ENCODE measurements at regions not wholly inside any gene's neighbourhood (a gene's known extent, or its start where the extent isn't known, plus 50 kb on each side); places are given as distances from the start of the nearest gene placed in this dataset.

GRCh38 chr10:30560326-30560725 lies 69.2 kb downstream of the LYZL2 start:
- no peak for DNase-seq (ENCODE audit: low read depth in 6 of 9, low spot score in 9 of 9)
- Histone ChIP-seq H3K36me3 (ENCODE audit: control insufficient read depth in 2 of 2, insufficient read depth in 2 of 2, low read length in 1 of 2) (no peaks in the 10 kb centered on the region), H3K4me1 (ENCODE audit: control insufficient read depth in 2 of 2, insufficient read depth in 2 of 2, low read length in 2 of 2) (no peaks in the 10 kb centered on the region), H3K9me3 (ENCODE audit: control insufficient read depth in 2 of 2, insufficient read depth in 1 of 2, low read length in 1 of 2) (no peaks in the 10 kb centered on the region), H3K27ac (ENCODE audit: low read depth in 1 of 2, low read length in 1 of 2) (no peak overlapping the region), H3K27me3 (ENCODE audit: control insufficient read depth in 2 of 2, insufficient read depth in 1 of 2, low read length in 1 of 2) (no peaks in the 10 kb centered on the region), H3K4me3 (ENCODE audit: low read length in 2 of 2) (no peak overlapping the region)
- WGBS: over 99% methylated on average over 2 of the region's 2 CpGs

GRCh38 chr10:30559180-30559579 lies 70.4 kb downstream of the LYZL2 start:
- Histone ChIP-seq H3K27ac (ENCODE audit: low read depth in 1 of 2, low read length in 1 of 2) (no peak overlapping the region), H3K27me3 (ENCODE audit: control insufficient read depth in 2 of 2, insufficient read depth in 1 of 2, low read length in 1 of 2) (no peaks in the 10 kb centered on the region), H3K36me3 (ENCODE audit: control insufficient read depth in 2 of 2, insufficient read depth in 2 of 2, low read length in 1 of 2) (no peaks in the 10 kb centered on the region), H3K4me1 (ENCODE audit: control insufficient read depth in 2 of 2, insufficient read depth in 2 of 2, low read length in 2 of 2) (peaks cover 0 to under 1% of the 10 kb centered on the region in 2 donors), H3K9me3 (ENCODE audit: control insufficient read depth in 2 of 2, insufficient read depth in 1 of 2, low read length in 1 of 2) (no peaks in the 10 kb centered on the region), H3K4me3 (ENCODE audit: low read length in 2 of 2) (no peak overlapping the region)
- WGBS: 75% methylated on average over 9 of the region's 9 CpGs
- no peak for DNase-seq (ENCODE audit: low read depth in 6 of 9, low spot score in 9 of 9)

- Histone ChIP-seq H3K4me3 (ENCODE audit: low read length in 2 of 2) (no peak overlapping the region), H3K4me1 (ENCODE audit: control insufficient read depth in 2 of 2, insufficient read depth in 2 of 2, low read length in 2 of 2) (peaks cover 0 to 5% of the 10 kb centered on the region in 2 donors), H3K9me3 (ENCODE audit: control insufficient read depth in 2 of 2, insufficient read depth in 1 of 2, low read length in 1 of 2) (no peaks in the 10 kb centered on the region), H3K36me3 (ENCODE audit: control insufficient read depth in 2 of 2, insufficient read depth in 2 of 2, low read length in 1 of 2) (no peaks in the 10 kb centered on the region), H3K27ac (ENCODE audit: low read depth in 1 of 2, low read length in 1 of 2) (no peak overlapping the region), H3K27me3 (ENCODE audit: control insufficient read depth in 2 of 2, insufficient read depth in 1 of 2, low read length in 1 of 2) (no peaks in the 10 kb centered on the region)
- DNase-seq (ENCODE audit: low read depth in 6 of 9, low spot score in 9 of 9): no peak
- WGBS: 91% methylated on average over 14 of the region's 14 CpGs
Measured at GRCh38 chr10:30558411-30558810, 71.1 kb downstream of the LYZL2 start.

- no peaks in the 10 kb centered on the region for H3K36me3 ChIP-seq (ENCODE audit: control insufficient read depth in 2 of 2, insufficient read depth in 2 of 2, low read length in 1 of 2)
Measured at GRCh38 chr10:30557884-30558283, 71.7 kb downstream of the LYZL2 start.

GRCh38 chr10:30556189-30556588 lies 73.4 kb downstream of the LYZL2 start:
- H3K9me3 ChIP-seq (ENCODE audit: control insufficient read depth in 2 of 2, insufficient read depth in 1 of 2, low read length in 1 of 2): no peaks in the 10 kb centered on the region
- peaks cover 0 to 5% of the 10 kb centered on the region in 2 donors for H3K4me1 ChIP-seq (ENCODE audit: control insufficient read depth in 2 of 2, insufficient read depth in 2 of 2, low read length in 2 of 2)
- H3K4me3 ChIP-seq (ENCODE audit: low read length in 2 of 2): no peak overlapping the region
- DNase-seq (ENCODE audit: low read depth in 6 of 9, low spot score in 9 of 9): no peak
- H3K27ac ChIP-seq (ENCODE audit: low read depth in 1 of 2, low read length in 1 of 2): no peak overlapping the region
- WGBS: 97% methylated on average over 1 of the region's 1 CpG
- H3K27me3 ChIP-seq (ENCODE audit: control insufficient read depth in 2 of 2, insufficient read depth in 1 of 2, low read length in 1 of 2): no peaks in the 10 kb centered on the region
- no peaks in the 10 kb centered on the region for H3K36me3 ChIP-seq (ENCODE audit: control insufficient read depth in 2 of 2, insufficient read depth in 2 of 2, low read length in 1 of 2)

More at GRCh38 chr10:30557884-30558283, 71.7 kb downstream of the LYZL2 start:
- no peaks in the 10 kb centered on the region for H3K27me3 ChIP-seq (ENCODE audit: control insufficient read depth in 2 of 2, insufficient read depth in 1 of 2, low read length in 1 of 2)
- DNase-seq (ENCODE audit: low read depth in 6 of 9, low spot score in 9 of 9): no peak
- no peak overlapping the region for H3K4me3 ChIP-seq (ENCODE audit: low read length in 2 of 2)
- H3K4me1 ChIP-seq (ENCODE audit: control insufficient read depth in 2 of 2, insufficient read depth in 2 of 2, low read length in 2 of 2): peaks cover 0 to 5% of the 10 kb centered on the region in 2 donors
- H3K9me3 ChIP-seq (ENCODE audit: control insufficient read depth in 2 of 2, insufficient read depth in 1 of 2, low read length in 1 of 2): no peaks in the 10 kb centered on the region
- 94% methylated on average over 8 of the region's 8 CpGs for WGBS
- H3K27ac ChIP-seq (ENCODE audit: low read depth in 1 of 2, low read length in 1 of 2): no peak overlapping the region

GRCh38 chr10:30555465-30555864 lies 74.1 kb downstream of the LYZL2 start:
- H3K27ac ChIP-seq (ENCODE audit: low read depth in 1 of 2, low read length in 1 of 2): no peak overlapping the region
- no peaks in the 10 kb centered on the region for H3K27me3 ChIP-seq (ENCODE audit: control insufficient read depth in 2 of 2, insufficient read depth in 1 of 2, low read length in 1 of 2)
- H3K36me3 ChIP-seq (ENCODE audit: control insufficient read depth in 2 of 2, insufficient read depth in 2 of 2, low read length in 1 of 2): no peaks in the 10 kb centered on the region
- WGBS: 79% methylated on average over 5 of the region's 5 CpGs
- H3K9me3 ChIP-seq (ENCODE audit: control insufficient read depth in 2 of 2, insufficient read depth in 1 of 2, low read length in 1 of 2): no peaks in the 10 kb centered on the region
- no peak overlapping the region for H3K4me3 ChIP-seq (ENCODE audit: low read length in 2 of 2)
- H3K4me1 ChIP-seq (ENCODE audit: control insufficient read depth in 2 of 2, insufficient read depth in 2 of 2, low read length in 2 of 2): peaks cover 0 to 5% of the 10 kb centered on the region in 2 donors
- no peak for DNase-seq (ENCODE audit: low read depth in 6 of 9, low spot score in 9 of 9)

GRCh38 chr10:30554440-30554825 lies 75.1 kb downstream of the LYZL2 start:
- Histone ChIP-seq H3K27ac (ENCODE audit: low read depth in 1 of 2, low read length in 1 of 2) (no peak overlapping the region), H3K27me3 (ENCODE audit: control insufficient read depth in 2 of 2, insufficient read depth in 1 of 2, low read length in 1 of 2) (no peaks in the 10 kb centered on the region), H3K4me1 (ENCODE audit: control insufficient read depth in 2 of 2, insufficient read depth in 2 of 2, low read length in 2 of 2) (peaks cover 0 to 5% of the 10 kb centered on the region in 2 donors), H3K36me3 (ENCODE audit: control insufficient read depth in 2 of 2, insufficient read depth in 2 of 2, low read length in 1 of 2) (no peaks in the 10 kb centered on the region), H3K9me3 (ENCODE audit: control insufficient read depth in 2 of 2, insufficient read depth in 1 of 2, low read length in 1 of 2) (no peaks in the 10 kb centered on the region), H3K4me3 (ENCODE audit: low read length in 2 of 2) (no peak overlapping the region)
- 36% methylated on average over 5 of the region's 5 CpGs for WGBS
- DNase-seq (ENCODE audit: low read depth in 6 of 9, low spot score in 9 of 9): no peak

- H3K4me3 ChIP-seq (ENCODE audit: low read length in 2 of 2): no peak overlapping the region
Measured at GRCh38 chr10:30553626-30554439, 75.7 kb downstream of the LYZL2 start.

GRCh38 chr10:30553018-30553625 lies 76.4 kb downstream of the LYZL2 start:
- peak overlapping the region in 1 of 2 donors; percentile 42 for H3K27ac ChIP-seq (ENCODE audit: low read depth in 1 of 2, low read length in 1 of 2)
- no peaks in the 10 kb centered on the region for H3K36me3 ChIP-seq (ENCODE audit: control insufficient read depth in 2 of 2, insufficient read depth in 2 of 2, low read length in 1 of 2)
- H3K4me1 ChIP-seq (ENCODE audit: control insufficient read depth in 2 of 2, insufficient read depth in 2 of 2, low read length in 2 of 2): peaks cover 0 to 5% of the 10 kb centered on the region in 2 donors
- H3K9me3 ChIP-seq (ENCODE audit: control insufficient read depth in 2 of 2, insufficient read depth in 1 of 2, low read length in 1 of 2): no peaks in the 10 kb centered on the region
- H3K27me3 ChIP-seq (ENCODE audit: control insufficient read depth in 2 of 2, insufficient read depth in 1 of 2, low read length in 1 of 2): no peaks in the 10 kb centered on the region
- no peak overlapping the region for H3K4me3 ChIP-seq (ENCODE audit: low read length in 2 of 2)
- WGBS: 77% methylated on average over 7 of the region's 7 CpGs
- no peak for DNase-seq (ENCODE audit: low read depth in 6 of 9, low spot score in 9 of 9)

More at GRCh38 chr10:30553626-30554439, 75.7 kb downstream of the LYZL2 start:
- H3K27me3 ChIP-seq (ENCODE audit: control insufficient read depth in 2 of 2, insufficient read depth in 1 of 2, low read length in 1 of 2): no peaks in the 10 kb centered on the region
- H3K4me1 ChIP-seq (ENCODE audit: control insufficient read depth in 2 of 2, insufficient read depth in 2 of 2, low read length in 2 of 2): peaks cover 0 to 5% of the 10 kb centered on the region in 2 donors
- H3K27ac ChIP-seq (ENCODE audit: low read depth in 1 of 2, low read length in 1 of 2): peak overlapping the region in 1 of 2 donors; percentile 37
- WGBS: 80% methylated on average over 12 of the region's 12 CpGs
- DNase-seq (ENCODE audit: low read depth in 6 of 9, low spot score in 9 of 9): no peak
- no peaks in the 10 kb centered on the region for H3K9me3 ChIP-seq (ENCODE audit: control insufficient read depth in 2 of 2, insufficient read depth in 1 of 2, low read length in 1 of 2)
- no peaks in the 10 kb centered on the region for H3K36me3 ChIP-seq (ENCODE audit: control insufficient read depth in 2 of 2, insufficient read depth in 2 of 2, low read length in 1 of 2)

Measured in thymus (tissue), 11 donors.